H4 (cell line): ENCODE measurements at regions not wholly inside any gene's neighbourhood (a gene's known extent, or its start where the extent isn't known, plus 50 kb on each side); places are given as distances from the start of the nearest gene placed in this dataset.

ENCODE experiments used
- DNase-seq: peaks from one replicate; pipeline ENCODE4 v3.0.0-alpha.2; 2015; ENCODE audit warnings: low spot score

DNA sequence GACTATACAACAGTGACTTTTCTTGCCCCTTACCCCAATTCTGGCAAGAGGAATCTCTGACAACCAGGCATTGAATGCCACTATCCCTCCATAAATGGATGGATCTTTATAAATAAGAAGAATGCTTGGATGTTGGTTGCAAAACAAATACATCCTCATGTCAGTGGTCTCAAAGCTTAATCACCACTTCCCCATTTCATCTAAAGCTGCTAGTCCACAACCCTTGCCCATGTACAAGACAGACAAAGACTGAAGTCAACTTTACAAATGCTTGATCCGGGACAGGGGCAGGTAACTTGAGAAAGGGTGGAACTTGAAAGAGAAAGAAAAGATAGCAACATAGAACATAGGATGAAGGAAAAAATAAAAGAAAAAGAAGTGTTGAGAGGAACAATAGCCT lies 540.5 kb upstream of the NOX3 start:
- no peak for DNase-seq

GRCh38 chr6:155995281-155995680 lies 539.6 kb upstream of the NOX3 start:
- DNase-seq, result no peak

- no peak for DNase-seq
Observed at GRCh38 chr6:155994086-155994485, 538.4 kb upstream of the NOX3 start.

DNA sequence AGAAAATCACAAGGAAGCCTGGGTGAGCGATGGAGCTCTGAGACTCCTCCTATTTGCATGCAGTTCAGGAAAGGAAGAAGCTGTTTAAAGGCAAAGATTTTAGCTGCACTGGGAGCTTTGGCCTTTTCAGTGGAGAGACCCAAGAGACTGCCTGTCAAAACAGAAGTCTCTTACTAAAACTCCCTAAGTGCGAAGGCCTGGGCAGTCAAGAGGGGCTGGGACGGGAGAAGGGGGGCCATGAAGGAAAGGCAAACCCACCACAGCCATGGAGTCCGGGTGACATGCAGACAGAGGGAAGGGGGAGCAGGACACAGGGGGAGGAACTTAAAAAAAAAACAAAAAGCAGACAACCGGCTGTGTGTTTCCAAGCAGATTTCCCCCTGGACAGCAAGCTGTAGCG lies 537.6 kb upstream of the NOX3 start:
- no peak for DNase-seq

DNA sequence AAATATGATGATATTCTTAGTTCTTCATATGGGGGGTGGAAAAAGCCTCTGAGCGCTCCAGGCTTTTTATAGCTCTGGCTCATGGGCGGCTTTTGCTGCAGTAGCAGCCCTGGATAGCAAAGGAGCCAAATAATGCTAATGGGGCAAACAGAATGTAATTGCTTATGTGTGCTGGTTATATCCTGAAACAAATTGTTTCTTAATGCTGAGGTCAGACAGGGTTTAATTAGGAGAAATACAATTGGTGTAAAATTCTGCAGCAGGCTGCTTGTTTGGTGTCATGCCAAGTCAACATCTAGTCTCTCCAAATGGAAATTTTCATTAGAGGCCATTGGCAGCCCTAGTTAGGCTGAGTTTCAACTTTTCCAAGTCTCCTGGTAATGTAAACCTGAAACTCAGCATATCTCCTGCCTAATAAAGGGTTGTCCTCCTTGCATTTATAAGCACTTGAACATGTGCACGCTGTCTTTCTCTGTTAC lies 530.1 kb upstream of the NOX3 start:
- DNase-seq, result no peak

GRCh38 chr6:155980768-155981079 lies 525.1 kb upstream of the NOX3 start:
- no peak for DNase-seq

- no peak for DNase-seq
Observed at GRCh38 chr6:155980014-155980767, 524.6 kb upstream of the NOX3 start.

GRCh38 chr6:155975506-155975905 lies 519.9 kb upstream of the NOX3 start:
- no peak for DNase-seq

DNA sequence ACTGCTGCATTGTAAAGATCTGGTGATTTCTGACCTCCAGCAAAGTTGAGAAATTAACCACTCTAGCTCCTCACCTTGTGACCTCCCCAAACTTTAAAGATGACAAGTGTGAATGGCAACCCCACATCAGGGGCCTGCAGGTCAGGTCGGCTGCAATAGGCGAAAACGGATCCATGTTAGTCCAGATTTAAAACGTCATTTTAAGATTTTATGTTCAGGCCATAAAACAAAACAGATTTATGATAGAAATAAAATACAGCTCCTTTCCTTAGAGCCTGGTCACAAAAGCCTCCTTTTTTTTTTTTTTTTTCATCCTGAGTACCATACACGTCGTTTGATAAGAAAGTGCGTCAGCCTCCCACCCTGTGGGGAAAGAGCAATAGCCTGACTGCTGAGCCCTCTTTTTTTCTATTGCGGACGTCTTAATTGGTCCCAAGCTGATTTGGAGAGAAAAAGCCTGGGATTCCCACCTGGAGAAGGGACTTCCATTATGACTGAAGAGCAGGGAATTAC lies 519.2 kb upstream of the NOX3 start:
- no peak for DNase-seq

GRCh38 chr6:155974359-155974758 lies 518.7 kb upstream of the NOX3 start:
- no peak for DNase-seq

DNA sequence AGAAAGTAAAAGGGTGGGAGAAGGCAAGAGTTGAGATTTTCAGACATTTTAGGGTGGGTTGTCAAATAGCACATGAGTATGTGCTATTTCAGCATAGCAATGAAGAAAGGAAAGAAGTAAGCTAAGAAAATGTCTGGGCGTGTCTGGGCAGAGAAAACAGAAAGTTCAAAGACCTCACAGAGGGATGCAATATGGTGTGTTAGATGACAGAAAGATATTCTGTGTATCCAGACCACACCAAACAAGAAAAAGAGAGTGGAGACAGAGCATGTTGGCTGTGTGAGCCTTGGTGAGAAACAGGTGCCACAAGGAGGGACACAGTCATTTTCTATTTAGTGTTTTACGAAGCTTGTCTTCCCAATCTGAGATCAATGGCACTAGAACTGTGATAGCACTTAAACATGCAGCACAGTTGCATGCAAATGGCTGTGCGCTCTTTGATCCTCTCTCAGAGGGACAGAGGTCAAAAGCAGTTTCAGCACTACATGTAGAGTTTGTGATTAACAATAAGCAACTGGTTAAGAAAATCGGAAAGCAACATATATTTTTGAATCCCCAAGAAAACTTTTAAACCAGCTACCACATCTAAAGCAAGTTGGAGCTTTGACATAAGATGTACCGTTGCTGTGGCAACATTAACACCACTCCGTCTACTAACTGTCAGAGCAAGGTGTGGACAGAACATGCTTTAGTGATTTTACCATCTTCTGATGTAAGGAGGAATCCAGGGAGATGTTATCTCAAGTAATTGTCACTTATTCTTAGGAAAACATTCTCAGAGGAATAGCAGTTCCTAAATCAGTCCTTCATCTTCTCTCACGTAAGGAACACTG lies 515.5 kb upstream of the NOX3 start:
- no peak for DNase-seq

DNA sequence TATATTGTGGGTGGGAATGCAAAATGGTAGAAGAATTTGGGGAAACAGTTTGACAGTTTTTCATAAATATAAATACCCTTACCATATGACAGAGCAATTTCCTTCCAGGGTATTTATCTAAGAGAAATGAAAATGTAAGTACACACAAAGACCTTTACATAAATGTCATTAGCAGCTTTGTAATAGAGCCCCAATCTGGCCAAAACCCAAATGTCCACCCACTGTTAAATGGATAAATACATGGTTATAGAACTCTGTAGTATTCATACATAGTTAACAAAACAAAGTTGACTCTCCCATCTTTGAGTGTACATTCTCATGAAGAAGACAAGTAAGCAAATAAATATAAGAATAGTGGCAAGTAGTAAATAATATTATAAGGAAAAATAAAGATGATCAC lies 514.8 kb upstream of the NOX3 start:
- no peak for DNase-seq

DNA sequence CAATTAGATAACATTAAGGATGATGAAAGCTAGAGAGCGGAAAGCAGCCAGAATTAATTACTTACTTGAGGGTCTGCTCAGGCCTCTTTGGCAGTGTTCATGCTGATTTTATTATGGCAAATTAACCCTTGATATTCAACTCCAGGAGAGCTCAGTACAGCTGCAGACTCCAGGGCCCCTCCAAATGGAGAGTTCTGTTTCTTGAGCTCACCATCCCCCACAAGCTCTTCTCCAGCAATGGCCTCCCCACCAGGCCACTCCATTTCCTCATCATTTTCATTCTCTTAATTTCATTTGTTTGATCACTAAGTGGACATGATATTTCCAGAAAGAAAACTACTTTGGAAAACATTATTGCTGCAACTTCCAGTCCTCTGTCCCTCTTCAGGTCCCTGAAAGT lies 513.3 kb upstream of the NOX3 start:
- no peak for DNase-seq

- DNase-seq, result no peak
Observed at GRCh38 chr6:155967322-155967721, 511.7 kb upstream of the NOX3 start.

DNA sequence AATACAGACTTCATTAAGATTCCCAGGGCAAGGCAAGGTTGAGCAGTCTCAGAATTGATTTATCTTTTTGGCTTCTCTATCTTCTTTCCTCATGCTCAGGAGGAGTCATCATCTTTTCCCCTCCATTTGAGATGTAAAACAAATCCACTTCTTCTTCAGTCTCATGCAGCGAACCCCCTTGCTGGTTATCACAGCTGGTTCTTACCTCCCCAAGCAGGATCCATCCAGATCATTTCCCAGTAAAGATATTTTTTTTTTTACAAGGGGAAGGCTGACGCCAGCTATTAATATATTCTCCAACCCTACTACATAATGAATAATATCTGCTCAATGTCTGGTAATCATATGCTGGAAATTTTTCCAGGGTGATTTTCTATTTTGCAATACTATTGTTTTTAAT lies 508.9 kb upstream of the NOX3 start:
- DNase-seq, result no peak

GRCh38 chr6:155962276-155962675 lies 506.6 kb upstream of the NOX3 start:
- no peak for DNase-seq

GRCh38 chr6:155959898-155960495 lies 504.4 kb upstream of the NOX3 start:
- DNase-seq, result no peak

DNA sequence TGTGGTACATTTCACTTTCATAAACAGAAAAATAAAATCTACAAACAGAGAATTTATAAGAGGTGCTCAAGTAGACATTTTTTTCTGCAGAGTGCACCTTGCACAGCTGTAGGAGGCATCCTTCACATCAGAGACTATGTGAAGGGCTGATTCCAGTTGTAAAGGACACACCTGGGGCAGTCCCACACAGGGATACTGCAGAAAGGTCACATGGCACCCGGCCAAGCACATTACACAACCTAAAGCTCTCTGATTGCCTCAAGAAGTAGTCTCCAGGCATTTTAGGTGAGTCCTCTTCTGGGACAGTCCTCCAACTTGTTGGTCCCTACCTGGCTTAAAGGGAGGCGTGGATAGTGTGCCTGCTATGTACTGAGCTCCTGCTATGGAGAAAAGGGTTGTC lies 502.9 kb upstream of the NOX3 start:
- DNase-seq, result no peak

- no peak for DNase-seq
Observed at GRCh38 chr6:155955038-155955437, 499.4 kb upstream of the NOX3 start.

DNA sequence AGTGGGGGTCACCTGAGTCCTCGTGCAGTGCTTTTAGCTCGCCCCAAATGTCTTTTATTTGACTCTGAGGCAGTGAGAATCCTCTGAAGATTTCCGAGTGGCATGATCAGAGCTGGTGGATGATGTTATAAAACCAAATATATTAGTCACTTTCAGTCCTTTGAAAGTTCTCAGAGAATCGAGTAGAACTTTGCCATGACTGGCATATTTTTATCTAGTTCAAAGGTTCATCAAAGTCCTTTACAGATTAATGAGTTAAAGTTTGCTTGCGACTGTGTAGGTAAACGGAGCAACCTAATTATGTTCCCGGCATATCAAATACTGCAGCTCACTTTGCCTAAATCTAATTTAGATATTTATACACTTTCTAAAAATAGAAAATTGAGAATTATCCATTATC lies 498.5 kb upstream of the NOX3 start:
- DNase-seq, result no peak

- DNase-seq, result no peak
Observed at GRCh38 chr6:155949256-155949655, 493.6 kb upstream of the NOX3 start.

- no peak for DNase-seq
Observed at GRCh38 chr6:155946860-155947259, 491.2 kb upstream of the NOX3 start.

GRCh38 chr6:155943635-155944034 lies 488.0 kb upstream of the NOX3 start:
- no peak for DNase-seq
